GM21717 (cell line): ENCODE measurements at regions not wholly inside any gene's neighbourhood (a gene's known extent, or its start where the extent isn't known, plus 50 kb on each side); places are given as distances from the start of the nearest gene placed in this dataset.

Experiments
- ATAC-seq: cut with Tn5 transposase; IDR thresholded peaks from one replicate; pipeline ENCODE4 v1.9.1; 2021; ENCODE audit warnings: mild to moderate bottlenecking, moderate library complexity; ENCODE audit not compliant: unreplicated experiment

- no peak for ATAC-seq
Observed at GRCh38 chr2:831622-832021, 119.0 kb upstream of the SNTG2 start.

- no peak for ATAC-seq
Observed at GRCh38 chr2:831225-831536, 119.5 kb upstream of the SNTG2 start.

- ATAC-seq: no peak
Observed at GRCh38 chr2:830419-831224, 120.0 kb upstream of the SNTG2 start.

GRCh38 chr2:829047-829446, 121.6 kb upstream of the SNTG2 start:
- no peak for ATAC-seq

- ATAC-seq: no peak
Observed at GRCh38 chr2:824954-825353, 125.7 kb upstream of the SNTG2 start.

- no peak for ATAC-seq
Observed at GRCh38 chr2:824524-824923, 126.1 kb upstream of the SNTG2 start.

GRCh38 chr2:821546-821945, 129.1 kb upstream of the SNTG2 start:
- ATAC-seq: no peak

GRCh38 chr2:819601-820000, 131.0 kb upstream of the SNTG2 start:
- ATAC-seq: no peak

- ATAC-seq: no peak
Observed at GRCh38 chr2:819121-819520, 131.5 kb upstream of the SNTG2 start.

- no peak for ATAC-seq
Observed at GRCh38 chr2:817336-818015, 133.2 kb upstream of the SNTG2 start.

- ATAC-seq: no peak
Observed at GRCh38 chr2:816278-816677, 134.4 kb upstream of the SNTG2 start.

- ATAC-seq: no peak
Observed at GRCh38 chr2:810397-810796, 133.2 kb upstream of the TMEM18 start.

- ATAC-seq: no peak
Observed at GRCh38 chr2:807300-807699, 130.1 kb upstream of the TMEM18 start.

- ATAC-seq: no peak
Observed at GRCh38 chr2:805664-806063, 128.5 kb upstream of the TMEM18 start.

GRCh38 chr2:797993-798392, 120.8 kb upstream of the TMEM18 start:
- no peak for ATAC-seq

GRCh38 chr2:797556-797955, 120.3 kb upstream of the TMEM18 start:
- no peak for ATAC-seq

- ATAC-seq: no peak
Observed at GRCh38 chr2:796141-796985, 119.2 kb upstream of the TMEM18 start.

- no peak for ATAC-seq
Observed at GRCh38 chr2:795531-796041, 118.4 kb upstream of the TMEM18 start.

GRCh38 chr2:794554-795241, 117.5 kb upstream of the TMEM18 start:
- ATAC-seq: no peak

- ATAC-seq: no peak
Observed at GRCh38 chr2:793236-793635, 116.0 kb upstream of the TMEM18 start.

- no peak for ATAC-seq
Observed at GRCh38 chr2:792687-793086, 115.5 kb upstream of the TMEM18 start.
